Activated B cell treated with CpG ODN at 0.5 μM for 24 hours (primary cell): ENCODE measurements at regions not wholly inside any gene's neighbourhood (a gene's known extent, or its start where the extent isn't known, plus 50 kb on each side); places are given as distances from the start of the nearest gene placed in this dataset.
"Not testable (repeated sequence)": the region's sequence is repeated elsewhere in the genome, so short reads cannot be mapped to it uniquely, and the experiment has no call there.

Source experiments
- ATAC-seq: fragments of 200-7000 bp; cut with Tn5 transposase; one replicate; pipeline ENCODE4 v1.10.0; 2021; ENCODE audit warnings: low read depth, mild to moderate bottlenecking, moderate library complexity
- CTCF ChIA-PET: fragments of 350-600 bp; sonication (Branson Sonifier 250); formaldehyde crosslinking; loops from one replicate; lab custom pipeline; 2021; ENCODE audit warnings: antibody characterized with exemption; lab: Charles Lee
- POLR2A ChIA-PET: fragments of 350-600 bp; sonication (Branson Sonifier 250); formaldehyde crosslinking; loops from one replicate; lab custom pipeline; 2021; ENCODE audit warnings: antibody characterized with exemption; lab: Charles Lee
- DNase-seq: peaks from one replicate; pipeline ENCODE4 v3.0.0; 2022
- H3K27ac Mint-ChIP-seq: one replicate; pipeline ENCODE4 v1.8.0; 2020; ENCODE audit warnings: mixed read lengths
- H3K27me3 Mint-ChIP-seq: one replicate; pipeline ENCODE4 v1.8.0; 2021; ENCODE audit warnings: mixed read lengths
- H3K36me3 Mint-ChIP-seq: one replicate; pipeline ENCODE4 v1.8.0; 2021; ENCODE audit warnings: low read depth, mixed read lengths
- H3K4me1 Mint-ChIP-seq: one replicate; pipeline ENCODE4 v1.8.0; 2021; ENCODE audit warnings: mixed read lengths
- H3K4me3 Mint-ChIP-seq: one replicate; pipeline ENCODE4 v1.8.0; 2020; ENCODE audit warnings: mild to moderate bottlenecking, mixed read lengths
- H3K9me3 Mint-ChIP-seq: one replicate; pipeline ENCODE4 v1.8.0; 2020; ENCODE audit warnings: mixed read lengths
- CTCF ChIP-seq: fragments of 200-600 bp; IDR thresholded peaks from one replicate; pipeline ENCODE4 v1.8.0; 2022; ENCODE audit warnings: antibody characterized with exemption, mild to moderate bottlenecking
- intact Hi-C: fragments of 100-400 bp; cut with micrococcal nuclease; formaldehyde crosslinking; loops from one replicate; pipeline ENCODE4 v1.15.1; 2024

GRCh38 chr6:126967296-126968005 lies 151.0 kb upstream of the RSPO3 start:
- CTCF ChIA-PET = no interaction called here
- ATAC-seq (no peak), DNase-seq (no peak)
- intact Hi-C loops = no loop called here
- POLR2A ChIA-PET = no interaction called here
- TF ChIP-seq CTCF = no peak
- H3K9me3 Mint-ChIP-seq = no peaks in the 10 kb centered on the region
- no peaks in the 10 kb centered on the region for H3K27me3 Mint-ChIP-seq
- no peaks in the 10 kb centered on the region for H3K36me3 Mint-ChIP-seq
- no peak overlapping the region for H3K4me3 Mint-ChIP-seq
- H3K27ac Mint-ChIP-seq = no peak overlapping the region
- H3K4me1 Mint-ChIP-seq = no peaks in the 10 kb centered on the region

GRCh38 chr6:126976253-126976797 lies 142.1 kb upstream of the RSPO3 start:
- no peak for DNase-seq
- ChIA-PET CTCF (no interaction called here), POLR2A (no interaction called here)
- Mint-ChIP-seq H3K4me3 (no peak overlapping the region), H3K27me3 (no peaks in the 10 kb centered on the region), H3K36me3 (no peaks in the 10 kb centered on the region), H3K4me1 (no peaks in the 10 kb centered on the region), H3K27ac (no peak overlapping the region), H3K9me3 (no peaks in the 10 kb centered on the region)
- no peak for ATAC-seq
- TF ChIP-seq CTCF = no peak
- intact Hi-C loops = no loop called here

DNA sequence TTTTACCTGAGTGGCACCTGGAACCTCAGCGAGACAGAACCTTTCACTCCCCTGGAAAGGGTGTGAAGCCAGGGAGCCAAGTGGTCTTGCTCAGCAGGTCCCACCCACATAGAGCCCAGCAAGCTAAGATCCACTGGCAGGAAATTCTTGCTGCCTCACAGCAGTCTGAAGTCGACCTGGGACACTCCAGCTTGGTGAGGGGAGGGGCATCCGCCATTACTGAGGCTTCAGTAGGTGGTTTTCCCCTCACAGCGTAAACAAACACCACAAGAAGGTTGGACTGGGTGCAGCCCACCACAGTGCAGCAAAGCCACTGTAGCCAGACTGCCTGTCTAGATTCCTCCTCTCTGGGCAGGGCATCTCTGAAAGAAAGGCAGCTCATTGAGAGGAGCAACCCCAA lies 134.7 kb upstream of the RSPO3 start:
- DNase-seq (no peak), ATAC-seq (no peak)
- CTCF ChIA-PET = no interaction called here
- peaks cover 6% of the 10 kb centered on the region for H3K9me3 Mint-ChIP-seq
- no peaks in the 10 kb centered on the region for H3K27me3 Mint-ChIP-seq
- no peaks in the 10 kb centered on the region for H3K4me1 Mint-ChIP-seq
- intact Hi-C loops = no loop called here
- no peak overlapping the region for H3K4me3 Mint-ChIP-seq
- no peak for TF ChIP-seq CTCF
- H3K27ac Mint-ChIP-seq = no peak overlapping the region
- POLR2A ChIA-PET = no interaction called here
- no peaks in the 10 kb centered on the region for H3K36me3 Mint-ChIP-seq

GRCh38 chr6:126988125-126988524 lies 130.3 kb upstream of the RSPO3 start:
- intact Hi-C loops, DNase-seq, POLR2A ChIA-PET, CTCF ChIA-PET, ATAC-seq, H3K9me3 Mint-ChIP-seq, H3K27me3 Mint-ChIP-seq, H3K4me3 Mint-ChIP-seq, H3K36me3 Mint-ChIP-seq, H3K27ac Mint-ChIP-seq, H3K4me1 Mint-ChIP-seq: not testable (repeated sequence)

DNA sequence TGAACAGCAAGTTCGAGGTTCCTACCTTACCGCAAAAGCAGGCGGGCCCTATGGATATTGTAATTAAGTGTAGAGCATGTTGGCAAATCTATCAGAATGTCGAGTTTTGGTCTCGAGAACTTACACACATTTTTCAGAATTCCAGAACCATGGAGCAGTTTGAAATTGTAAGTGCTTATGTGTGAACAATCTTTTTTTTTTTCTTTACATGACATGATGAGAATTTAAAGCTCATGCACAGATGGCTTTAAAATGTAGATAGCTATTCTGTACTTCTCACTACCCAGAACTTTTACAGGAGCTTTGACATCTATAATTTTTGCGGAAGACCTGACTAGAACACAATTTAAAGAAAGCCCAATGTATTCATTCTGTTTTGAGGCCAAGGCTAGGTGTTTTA lies 117.8 kb upstream of the RSPO3 start:
- Mint-ChIP-seq H3K4me1 (no peaks in the 10 kb centered on the region), H3K36me3 (no peaks in the 10 kb centered on the region), H3K27ac (no peak overlapping the region), H3K9me3 (no peaks in the 10 kb centered on the region), H3K4me3 (no peak overlapping the region), H3K27me3 (no peaks in the 10 kb centered on the region)
- TF ChIP-seq CTCF = no peak
- ChIA-PET CTCF (no interaction called here), POLR2A (no interaction called here)
- DNase-seq (no peak), ATAC-seq (no peak)
- intact Hi-C loops = no loop called here

GRCh38 chr6:127013865-127014264 lies 104.6 kb upstream of the RSPO3 start:
- no peak for DNase-seq

More at GRCh38 chr6:127013865-127014264, 104.6 kb upstream of the RSPO3 start:
- ChIA-PET CTCF (no interaction called here), POLR2A (no interaction called here)
- no peak for ATAC-seq
- no peak overlapping the region for H3K4me3 Mint-ChIP-seq
- no peaks in the 10 kb centered on the region for H3K27me3 Mint-ChIP-seq
- H3K9me3 Mint-ChIP-seq = no peaks in the 10 kb centered on the region
- H3K27ac Mint-ChIP-seq = no peak overlapping the region
- intact Hi-C loops = no loop called here
- TF ChIP-seq CTCF = no peak
- no peaks in the 10 kb centered on the region for H3K4me1 Mint-ChIP-seq
- H3K36me3 Mint-ChIP-seq = no peaks in the 10 kb centered on the region
